COLO668 (cell line): ENCODE measurements at regions not wholly inside any gene's neighbourhood (a gene's known extent, or its start where the extent isn't known, plus 50 kb on each side); places are given as distances from the start of the nearest gene placed in this dataset.
"Not testable (repeated sequence)": the region's sequence is repeated elsewhere in the genome, so short reads cannot be mapped to it uniquely, and the experiment has no call there.

Experiments used
- DNase-seq: peaks from one replicate; lab custom pipeline; 2025; ENCODE audit not compliant: unreplicated experiment; lab: John Stamatoyannopoulos, UW

DNA sequence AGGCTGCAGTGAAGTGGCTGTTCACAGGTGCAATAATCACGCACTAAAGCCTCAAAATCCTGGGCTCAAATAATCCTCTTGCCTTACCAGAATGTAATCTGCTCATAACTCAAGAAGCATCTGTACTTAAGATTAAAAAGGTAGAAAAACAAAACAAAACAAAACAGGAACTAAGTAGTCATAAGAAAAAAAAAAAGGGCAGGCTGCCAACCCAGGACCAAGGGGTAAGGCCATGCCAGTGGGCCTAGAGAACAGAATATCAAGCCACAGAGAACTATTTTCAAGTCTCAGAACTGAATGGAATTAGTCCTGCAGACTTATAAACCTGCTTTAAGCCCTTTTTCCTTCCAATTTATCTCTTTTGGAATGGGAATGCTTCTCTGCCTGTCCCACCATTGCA, 64.8 kb upstream of the TBC1D3K start:
- no peak for DNase-seq

DNA sequence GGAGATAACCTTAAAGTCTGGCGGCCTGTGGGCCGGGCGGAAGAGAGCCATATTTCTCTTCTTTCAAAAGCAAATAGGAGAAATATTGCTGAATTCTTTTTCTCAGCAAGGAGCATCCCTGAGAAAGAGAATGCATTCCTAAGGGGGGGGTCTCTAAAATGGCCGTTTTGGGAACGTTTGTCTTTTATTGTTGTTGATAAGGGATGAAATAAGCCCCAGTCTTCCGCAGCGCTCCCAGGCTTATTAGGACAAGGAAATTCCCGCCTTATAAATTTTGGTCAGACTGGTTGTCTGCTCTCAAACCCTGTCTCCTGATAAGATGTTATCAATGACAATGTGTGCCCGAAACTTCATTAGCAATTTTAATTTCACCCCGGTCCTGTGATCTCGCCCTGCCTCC, 65.8 kb upstream of the TBC1D3K start:
- DNase-seq, result not testable (repeated sequence)

DNA sequence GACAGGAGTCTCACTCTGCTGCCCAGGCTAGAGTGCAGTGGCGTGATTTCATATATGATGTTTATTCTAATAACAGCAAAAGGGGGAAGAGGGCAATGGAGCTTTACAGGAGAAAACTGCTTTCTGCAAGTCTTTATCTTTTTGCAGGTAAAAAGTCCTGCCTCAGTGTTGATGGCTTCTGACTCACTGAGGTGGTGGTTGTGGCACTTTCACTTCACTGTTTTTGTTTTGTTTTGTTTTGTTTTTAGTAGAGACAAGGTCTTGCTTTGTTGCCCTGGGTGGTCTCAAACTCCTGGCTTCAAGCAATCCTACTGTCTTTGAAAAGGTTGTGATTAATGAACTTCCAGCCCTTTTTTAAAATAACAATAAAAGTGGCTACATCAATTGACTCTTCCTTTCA, 68.0 kb upstream of the TBC1D3K start:
- no peak for DNase-seq

DNA sequence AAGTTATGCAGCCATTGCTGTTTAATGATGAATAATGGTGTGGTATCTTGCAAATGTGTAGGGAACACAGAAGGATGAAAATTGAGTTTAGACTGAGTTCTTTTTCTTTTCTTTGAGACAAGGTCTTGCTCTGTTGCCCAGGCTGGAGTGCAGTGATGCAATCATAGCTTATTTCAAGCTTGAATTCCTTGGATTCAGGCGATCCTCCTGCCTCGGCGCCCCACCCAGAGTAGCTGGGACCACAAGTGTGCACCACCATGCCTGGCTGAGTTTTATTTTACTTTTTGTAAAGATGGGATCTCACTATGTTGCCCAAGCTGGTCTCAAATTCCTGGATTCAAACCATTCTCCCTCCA, 74.6 kb upstream of the TBC1D3K start:
- no peak for DNase-seq

DNA sequence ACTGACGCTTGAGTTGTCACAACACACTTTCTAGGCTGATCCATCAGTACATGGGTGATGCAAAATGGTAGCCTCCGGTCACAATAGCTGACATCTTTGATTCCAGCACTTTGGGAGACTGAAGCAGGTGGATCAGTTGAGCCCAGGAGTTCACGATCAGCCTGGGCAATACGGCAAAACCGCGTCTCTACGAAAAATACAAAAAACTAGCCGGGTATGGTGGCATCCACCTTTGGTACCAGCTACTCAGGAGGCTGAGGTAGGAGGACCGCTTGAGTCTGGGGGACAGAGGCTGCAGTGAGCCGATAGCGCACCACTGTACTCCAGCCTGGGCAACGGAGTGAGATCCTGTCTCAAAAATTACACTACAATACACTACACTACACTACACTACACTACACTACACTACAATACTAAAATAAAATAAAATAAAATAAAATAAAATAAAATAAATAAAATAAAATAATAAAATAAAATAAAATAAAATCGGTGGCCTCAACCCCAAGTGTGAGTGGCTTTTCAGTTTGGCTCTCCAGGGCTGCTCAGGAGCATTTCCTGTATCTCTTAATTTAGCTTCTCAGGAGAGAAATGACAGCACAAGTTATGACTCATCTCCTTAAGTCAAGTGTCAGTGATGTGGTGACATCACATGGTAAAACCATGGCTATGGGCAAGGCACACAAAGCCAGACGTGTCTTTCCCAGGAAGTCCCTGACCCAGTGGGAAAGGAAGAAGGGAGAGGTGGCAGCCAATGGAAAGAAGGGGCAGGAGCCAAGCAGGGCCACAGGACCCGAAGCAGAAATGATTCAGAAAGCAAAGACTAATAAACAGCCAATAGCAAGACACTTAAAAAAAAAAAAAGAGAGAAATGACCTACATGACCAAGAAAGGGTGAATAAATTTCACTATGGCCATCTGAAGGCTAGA, 75.3 kb upstream of the TBC1D3K start:
- no peak for DNase-seq

DNA sequence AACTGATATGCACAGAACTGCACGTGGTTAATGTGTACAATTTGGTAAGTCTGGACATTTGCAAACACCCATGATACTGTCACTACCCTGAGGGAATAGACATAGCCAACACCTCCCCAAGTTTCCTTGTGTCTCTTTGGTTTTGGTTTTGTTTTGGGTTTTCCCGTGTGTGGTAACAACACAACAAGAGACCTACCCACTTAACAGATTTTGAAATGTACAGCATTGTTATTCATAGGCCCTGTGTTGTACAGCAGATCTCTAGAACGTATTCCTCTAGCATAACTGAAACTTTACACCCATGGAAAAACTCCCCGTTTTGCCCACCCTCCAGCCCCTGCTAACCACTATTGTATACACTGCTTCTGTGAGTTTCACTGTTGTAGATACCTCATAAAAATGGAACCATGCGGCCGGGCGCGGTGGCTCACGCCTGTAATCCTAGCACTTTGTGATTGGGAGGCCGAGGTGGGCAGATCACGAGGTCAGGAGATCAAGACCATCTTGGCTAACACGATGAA, 76.3 kb upstream of the TBC1D3K start:
- no peak for DNase-seq

DNA sequence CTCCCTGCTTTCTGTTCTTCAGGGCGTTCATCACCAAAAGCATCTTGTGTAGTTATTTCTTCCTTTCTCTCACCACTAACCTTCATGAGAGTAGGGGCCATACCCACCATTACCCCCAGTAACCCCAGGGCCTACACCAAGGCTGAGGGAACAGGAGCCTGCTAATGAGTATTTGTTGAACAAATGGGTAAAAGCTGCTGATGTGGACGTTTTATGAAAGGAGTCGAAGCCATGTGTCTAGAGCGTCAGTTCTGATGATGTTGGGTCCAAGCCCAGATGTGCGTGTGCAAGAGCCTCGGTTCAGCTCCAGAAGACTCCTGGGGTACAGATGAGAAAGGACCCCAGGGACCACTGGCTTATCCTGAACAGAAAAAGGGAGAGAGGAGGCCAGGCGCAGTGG, 77.1 kb upstream of the TBC1D3K start:
- no peak for DNase-seq

DNA sequence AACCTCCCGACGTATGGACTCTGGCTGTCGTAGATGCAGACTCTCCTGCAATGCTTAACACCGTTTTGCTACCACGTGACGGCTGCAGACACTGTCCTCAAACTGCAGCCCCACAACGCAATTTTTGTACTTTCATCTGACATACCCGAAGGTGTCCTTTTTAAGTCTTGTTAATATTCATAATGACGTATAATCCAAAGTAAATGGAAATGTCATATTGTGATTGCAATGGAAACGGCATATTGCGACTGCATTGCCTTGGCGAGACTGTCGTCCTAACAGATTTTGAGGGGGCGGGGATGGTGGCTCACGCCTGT, 79.3 kb upstream of the TBC1D3K start:
- DNase-seq, result no peak

DNA sequence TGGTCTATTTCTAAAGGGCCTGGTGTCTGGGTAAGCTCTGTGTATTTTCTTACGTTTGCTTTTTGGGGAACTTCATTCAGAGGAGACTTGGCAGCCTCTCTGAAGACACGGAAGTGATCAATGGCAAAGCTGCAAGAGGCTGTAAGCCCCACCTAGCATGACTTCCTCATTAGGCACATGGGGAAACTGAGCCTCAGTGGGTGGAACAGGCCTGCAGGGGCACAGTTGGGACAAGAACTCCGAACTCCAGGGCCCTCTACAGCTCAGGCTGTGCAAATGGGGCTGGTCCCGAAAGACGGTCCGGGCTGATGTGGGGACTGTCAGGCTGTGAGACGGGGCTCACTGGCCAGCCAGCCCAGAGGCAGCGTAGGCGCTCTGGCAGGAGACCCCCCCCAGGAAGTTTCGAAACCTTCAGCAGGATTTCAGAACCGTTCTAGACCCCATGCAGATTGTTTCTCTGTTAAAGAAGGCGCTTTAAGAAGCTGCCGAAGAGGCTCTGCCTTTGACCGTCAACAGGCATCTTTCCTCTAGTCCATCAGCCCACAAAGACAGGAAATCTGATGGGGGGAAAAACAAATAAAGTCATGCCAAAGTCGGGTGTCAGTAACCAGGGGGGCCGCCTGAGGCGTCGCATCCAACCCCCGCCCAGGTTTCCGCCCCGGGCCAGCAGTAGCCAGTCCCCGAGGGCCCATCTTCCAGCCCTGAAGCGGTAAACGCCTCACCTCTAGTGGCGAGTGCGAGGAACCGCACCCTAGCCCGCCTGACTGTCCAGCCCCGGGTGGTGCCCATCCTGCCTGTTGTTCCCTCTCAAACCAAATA, 79.8 kb upstream of the TBC1D3K start:
- DNase-seq, result peak; percentile 10

DNA sequence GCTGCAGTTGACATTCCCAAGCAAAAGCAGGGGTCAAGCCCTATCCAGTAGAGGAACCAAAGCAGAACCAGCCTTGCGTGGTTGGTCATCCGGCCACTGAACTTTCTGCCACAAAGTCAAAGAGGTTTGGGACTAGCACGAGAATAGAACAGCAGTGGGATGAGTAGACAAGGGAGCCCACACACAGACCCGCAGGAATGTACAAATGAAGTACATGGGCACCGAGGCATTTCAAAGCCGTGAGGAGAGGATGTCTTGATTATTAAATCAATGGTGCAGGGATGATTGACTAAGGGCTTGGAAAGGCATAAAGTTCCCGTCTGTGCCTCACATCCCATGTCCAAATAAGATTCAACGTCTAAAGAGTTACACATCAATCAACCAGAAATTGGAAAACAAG, 81.8 kb upstream of the TBC1D3K start:
- DNase-seq, result no peak

DNA sequence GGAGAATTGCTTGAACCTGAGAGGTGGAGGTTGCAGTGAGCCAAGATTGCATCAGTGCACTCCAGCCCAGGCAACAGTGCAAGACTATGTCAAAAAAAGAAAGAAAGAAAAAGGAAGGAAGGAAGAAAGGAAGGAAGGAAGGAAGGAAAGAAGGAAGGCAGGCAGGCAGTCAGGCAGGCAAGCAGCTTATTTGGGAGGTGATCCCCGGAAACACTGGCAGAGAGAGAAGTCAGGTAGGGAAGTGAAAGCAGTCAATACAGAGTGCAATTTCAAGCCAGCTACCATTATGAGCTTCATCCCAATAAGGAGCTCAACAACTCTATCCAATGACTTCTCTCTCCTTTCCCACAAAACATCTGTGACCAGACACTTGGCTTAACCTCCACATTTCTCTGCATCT, 83.0 kb upstream of the TBC1D3K start:
- no peak for DNase-seq

DNA sequence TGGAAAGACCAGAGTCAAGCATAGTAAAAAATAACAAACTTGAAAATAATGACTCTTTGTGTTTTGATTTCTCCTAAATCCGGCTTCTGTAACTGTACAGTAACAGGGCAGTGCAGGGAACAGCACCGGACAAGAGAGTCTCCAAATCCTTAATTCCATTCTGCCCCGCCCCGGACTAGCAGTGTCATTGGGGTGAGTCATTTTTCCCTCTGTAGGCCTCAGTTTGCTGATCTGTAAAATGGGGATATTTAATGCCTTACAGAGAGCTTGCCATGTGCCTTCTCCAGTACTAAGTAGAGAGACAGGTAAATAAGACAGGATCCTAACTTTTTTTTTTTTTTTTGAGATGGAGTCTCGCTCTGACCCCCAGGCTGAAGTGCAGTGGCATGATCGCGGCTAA, 83.6 kb upstream of the TBC1D3K start:
- no peak for DNase-seq

DNA sequence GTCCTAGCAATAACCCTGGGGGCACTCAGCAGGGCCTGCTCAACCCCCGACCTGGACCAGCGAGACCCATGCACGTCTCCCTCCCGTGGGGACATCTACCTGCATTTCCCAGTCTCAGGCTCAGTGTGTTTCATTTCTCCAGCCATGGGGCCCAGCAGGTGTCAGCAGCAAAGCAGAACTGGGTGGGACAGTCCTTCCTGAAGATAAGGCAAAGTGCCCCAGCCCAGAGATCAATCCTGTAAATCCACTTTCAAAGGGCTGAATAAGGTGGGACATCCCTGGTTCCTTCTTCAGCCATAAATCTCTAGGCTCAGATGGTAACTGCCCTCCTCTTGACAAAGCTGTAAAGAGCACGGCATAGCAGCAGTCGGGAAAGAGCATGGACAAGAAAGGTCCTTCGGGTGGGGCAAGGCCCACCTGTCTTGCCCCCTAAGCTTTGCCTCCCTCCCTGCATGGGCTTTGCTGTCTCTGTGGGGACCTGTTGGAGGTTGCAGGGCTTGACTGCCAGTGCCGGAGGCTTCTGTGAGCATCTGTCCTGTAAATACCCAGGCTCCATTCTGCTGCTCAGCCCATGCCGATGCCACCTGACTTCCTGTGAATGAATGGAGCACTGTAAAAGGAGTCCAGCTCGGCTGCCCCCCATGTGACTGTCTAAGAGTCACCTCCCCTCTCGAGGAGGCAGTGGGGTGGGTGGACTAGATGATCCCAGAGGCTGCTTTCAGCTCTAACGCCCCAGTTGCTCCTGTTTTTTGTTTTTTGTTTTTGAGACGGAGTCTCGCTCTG, 84.8 kb upstream of the TBC1D3K start:
- DNase-seq, result no peak

DNA sequence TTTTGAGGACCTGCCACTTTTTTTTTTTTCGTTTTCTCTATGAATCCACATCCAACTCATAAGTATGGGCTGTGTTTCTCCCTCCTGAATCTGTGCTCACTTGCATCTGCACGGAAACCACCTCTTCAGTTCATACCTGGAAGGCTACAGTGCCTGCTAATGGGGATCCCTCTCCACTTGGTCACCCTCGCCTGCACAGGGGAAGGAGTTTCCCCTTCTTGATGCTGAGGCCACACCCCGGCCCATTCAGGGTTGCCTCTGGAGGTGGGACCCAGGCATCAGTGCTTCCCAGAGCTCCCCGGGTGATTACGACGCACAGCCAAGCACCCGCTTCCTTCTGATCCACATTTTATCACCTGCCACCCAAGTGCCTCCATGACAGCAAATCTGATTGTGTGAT, 85.9 kb upstream of the TBC1D3K start:
- no peak for DNase-seq

DNA sequence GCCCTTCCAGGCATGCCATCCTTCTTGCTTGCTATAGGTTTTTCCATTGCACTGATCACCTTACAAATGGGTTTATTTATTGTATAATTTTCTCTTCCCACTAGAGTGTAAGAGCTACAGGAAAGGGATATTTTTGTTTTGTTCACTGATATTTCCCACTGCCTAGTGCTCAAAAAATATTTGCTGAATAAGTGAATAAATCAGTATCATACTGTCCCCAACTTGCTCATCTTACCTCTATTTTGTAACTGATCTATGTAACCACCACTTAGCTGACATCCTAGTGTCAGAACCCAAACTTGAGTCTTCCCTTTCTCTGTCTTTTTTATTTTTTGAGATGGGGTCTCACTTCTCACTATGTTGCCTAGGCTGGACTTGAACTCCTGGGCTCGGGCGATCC, 87.6 kb upstream of the TBC1D3K start:
- no peak for DNase-seq

DNA sequence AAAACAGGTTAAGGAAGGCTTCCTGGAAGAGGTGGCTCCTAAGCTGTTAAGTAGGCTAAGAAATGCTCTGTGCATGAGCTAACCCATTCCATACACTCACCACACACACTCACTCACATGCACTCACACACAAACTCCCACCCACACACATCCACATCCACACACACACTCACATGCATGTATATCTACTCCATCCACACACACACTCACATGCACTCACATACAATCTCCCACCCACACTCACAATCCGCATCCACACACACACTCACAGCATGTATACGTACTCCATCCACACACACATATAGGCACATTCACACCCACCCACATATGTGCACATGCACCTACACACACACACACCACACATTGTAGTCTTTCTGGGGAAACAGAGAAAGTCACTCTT, 89.3 kb upstream of the HNF1B start:
- DNase-seq, result no peak

DNA sequence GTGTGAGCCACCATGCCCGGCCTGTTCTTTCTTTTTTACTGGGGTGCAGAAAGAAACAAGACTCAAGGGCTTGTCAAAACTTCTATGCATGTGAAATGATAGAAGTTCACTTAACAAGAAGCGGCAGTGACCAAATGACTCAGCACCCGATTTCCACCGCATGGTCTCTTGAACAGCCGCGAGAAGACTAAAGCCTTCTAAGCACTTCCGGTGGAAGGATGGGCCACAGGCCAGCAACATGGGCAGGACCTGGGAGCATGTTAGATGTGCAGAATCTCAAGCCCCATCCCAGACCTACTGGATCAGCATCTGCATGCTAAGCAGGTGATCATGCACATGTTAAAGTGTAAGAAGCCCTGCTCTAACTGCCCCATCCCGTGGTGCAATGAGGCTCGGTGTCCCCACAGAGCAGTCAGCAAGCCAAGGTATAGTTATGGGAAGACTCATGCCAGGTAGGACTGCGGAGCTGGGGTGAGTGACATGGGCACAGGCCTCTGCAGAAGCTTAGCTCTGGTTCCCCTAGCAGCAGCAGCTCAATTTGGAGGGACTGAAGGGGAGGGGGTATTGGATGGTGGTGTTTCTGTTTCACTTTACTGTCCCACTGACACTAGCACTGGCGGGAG, 88.5 kb upstream of the HNF1B start:
- no peak for DNase-seq

DNA sequence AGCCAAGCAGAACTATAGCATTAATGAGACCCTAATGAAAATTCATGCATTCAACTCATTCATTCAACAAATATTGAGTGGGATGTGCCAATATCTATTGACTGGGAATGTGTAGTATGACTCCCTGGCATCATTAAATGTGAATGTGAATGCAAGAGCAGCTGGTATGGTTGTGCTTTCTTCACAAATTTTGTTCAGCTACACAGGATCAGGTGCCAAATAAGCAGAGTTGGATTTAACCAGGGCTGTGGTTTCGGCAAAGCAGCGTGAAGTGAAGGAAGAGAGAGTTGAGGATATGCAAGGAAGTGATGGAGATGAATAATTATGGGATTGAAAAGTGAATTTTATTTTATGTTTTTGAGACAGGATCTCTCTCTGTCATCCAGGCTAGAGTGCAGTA, 87.1 kb upstream of the HNF1B start:
- no peak for DNase-seq

DNA sequence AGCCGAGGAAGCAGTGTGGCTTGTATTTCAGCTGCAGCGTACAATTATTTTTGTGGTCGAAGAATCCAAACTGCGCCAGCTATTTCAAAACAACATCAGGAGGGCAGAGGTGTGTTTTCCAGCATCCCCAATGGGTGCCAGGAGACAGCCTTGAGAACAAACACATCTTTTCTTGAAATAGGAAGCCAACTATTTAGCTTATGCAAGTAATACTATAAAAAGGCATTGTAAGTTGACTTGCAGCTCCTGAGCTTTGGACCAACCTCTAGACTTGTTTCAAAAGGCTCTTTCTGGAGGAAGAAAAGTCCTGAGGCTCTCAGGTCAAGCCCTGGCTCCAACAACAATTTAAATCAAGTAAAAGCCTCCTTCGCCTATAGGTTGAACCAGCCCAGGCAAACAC, 86.6 kb upstream of the HNF1B start:
- DNase-seq, result no peak

DNA sequence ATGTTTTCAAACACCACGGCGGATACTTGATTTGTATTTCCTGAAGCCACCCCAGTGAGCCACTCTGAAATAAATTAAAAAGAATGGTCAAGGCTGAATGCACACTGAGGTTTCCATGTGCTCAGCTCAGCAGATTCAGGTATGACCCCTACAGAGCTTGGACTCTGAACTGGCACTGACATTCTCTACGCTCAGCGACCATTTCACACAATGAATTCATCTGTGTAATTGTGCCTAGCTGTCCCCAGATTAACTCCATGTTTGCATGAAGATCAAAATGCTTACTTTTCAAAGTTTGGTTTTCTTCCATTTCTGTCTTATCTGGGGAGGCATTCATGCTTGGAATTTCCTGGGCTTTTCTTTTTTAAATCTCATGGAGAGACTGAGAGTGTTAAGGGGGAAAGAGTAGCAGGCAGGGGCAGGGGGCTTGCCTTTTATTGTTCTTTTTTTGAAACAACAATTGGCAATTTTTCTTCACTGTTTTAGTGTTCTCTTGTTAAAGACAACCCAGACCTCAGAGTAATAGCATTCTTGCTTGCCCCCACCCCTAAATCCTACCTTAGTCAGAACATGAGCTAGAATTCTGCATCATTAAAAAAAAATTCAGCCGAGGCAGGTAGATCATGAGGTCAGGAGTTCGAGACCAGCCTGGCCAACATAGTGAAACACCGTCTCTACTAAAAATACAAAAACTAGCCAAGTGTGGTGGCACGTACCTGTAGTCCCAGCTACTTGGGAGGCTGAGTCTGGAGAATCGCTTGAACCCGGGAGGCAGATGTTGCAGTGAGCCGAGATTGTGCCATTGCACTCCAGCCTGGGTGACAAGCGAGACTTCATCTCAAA, 85.5 kb upstream of the HNF1B start:
- DNase-seq, result no peak
